Transverse colon (tissue), 4 donors: ENCODE measurements at regions not wholly inside any gene's neighbourhood (a gene's known extent, or its start where the extent isn't known, plus 50 kb on each side); places are given as distances from the start of the nearest gene placed in this dataset.

Experiments used
- POLR2A ChIP-seq: fragments of 450-650 bp; IDR thresholded peaks from one replicate; pipeline ENCODE4 v1.6.1; 2016; ENCODE audit warnings: antibody characterized with exemption, mild to moderate bottlenecking, moderate library complexity
- POLR2AphosphoS5 ChIP-seq, 3 donors: sonication (generic); formaldehyde crosslinking; IDR thresholded peaks; one replicate each; pipeline ENCODE4 v1.6.1; 2016; ENCODE audit warnings: antibody characterized with exemption in 3 of 3
- TF ChIP-seq, protein P1 (sequence below), 5 experiments: fragments of 200-600 bp in 3 of 5; fragments of 450-650 bp in 2 of 5; sonication (generic) in 3 of 5; IDR thresholded peaks; 1 replicate in 2 of 5; 2 replicates in 3 of 5; pipeline ENCODE4 v1.5.1; 2016 to 2017; ENCODE audit warnings: antibody characterized with exemption in 5 of 5, inconsistent platforms in 3 of 5, mild to moderate bottlenecking in 2 of 5, moderate library complexity in 1 of 5

DNA sequence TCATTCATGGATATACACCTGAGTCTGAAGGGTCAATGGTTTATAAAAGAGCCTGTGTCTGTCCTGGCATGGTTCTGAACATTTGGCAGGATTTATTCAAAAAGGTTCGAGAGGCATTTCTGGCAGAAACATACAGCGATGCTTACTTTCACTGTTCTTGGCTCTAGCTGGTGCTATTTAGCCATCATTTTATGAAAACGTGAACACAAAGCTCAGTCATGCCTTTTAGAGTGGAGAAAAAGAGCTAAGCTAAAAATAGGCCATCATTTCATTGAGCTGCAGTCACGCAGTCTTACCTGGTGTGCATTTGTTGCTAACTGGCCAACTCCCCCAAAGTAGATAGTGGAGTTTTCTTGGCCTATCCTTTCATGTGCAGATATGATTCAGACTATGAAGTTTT lies 1209.5 kb downstream of the SLC16A7 start:
- TF ChIP-seq POLR2A, result no peak
- TF ChIP-seq POLR2AphosphoS5 (IDR thresholded peaks at IDR 0.05), result no peak
- TF ChIP-seq, protein P1, sequence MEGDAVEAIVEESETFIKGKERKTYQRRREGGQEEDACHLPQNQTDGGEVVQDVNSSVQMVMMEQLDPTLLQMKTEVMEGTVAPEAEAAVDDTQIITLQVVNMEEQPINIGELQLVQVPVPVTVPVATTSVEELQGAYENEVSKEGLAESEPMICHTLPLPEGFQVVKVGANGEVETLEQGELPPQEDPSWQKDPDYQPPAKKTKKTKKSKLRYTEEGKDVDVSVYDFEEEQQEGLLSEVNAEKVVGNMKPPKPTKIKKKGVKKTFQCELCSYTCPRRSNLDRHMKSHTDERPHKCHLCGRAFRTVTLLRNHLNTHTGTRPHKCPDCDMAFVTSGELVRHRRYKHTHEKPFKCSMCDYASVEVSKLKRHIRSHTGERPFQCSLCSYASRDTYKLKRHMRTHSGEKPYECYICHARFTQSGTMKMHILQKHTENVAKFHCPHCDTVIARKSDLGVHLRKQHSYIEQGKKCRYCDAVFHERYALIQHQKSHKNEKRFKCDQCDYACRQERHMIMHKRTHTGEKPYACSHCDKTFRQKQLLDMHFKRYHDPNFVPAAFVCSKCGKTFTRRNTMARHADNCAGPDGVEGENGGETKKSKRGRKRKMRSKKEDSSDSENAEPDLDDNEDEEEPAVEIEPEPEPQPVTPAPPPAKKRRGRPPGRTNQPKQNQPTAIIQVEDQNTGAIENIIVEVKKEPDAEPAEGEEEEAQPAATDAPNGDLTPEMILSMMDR (IDR thresholded peaks at IDR 0.05), result no peak
